ENCODE measurements at regions not wholly inside any gene's neighbourhood (a gene's known extent, or its start where the extent isn't known, plus 50 kb on each side); places are given as distances from the start of the nearest gene placed in this dataset.

- no peak overlapping the region for H3K4me3 ChIP-seq (ENCODE audit: low read length)
- H2AFZ ChIP-seq (ENCODE audit: low read depth, low read length), result no peak overlapping the region
- no peaks in the 10 kb centered on the region for H4K20me1 ChIP-seq (ENCODE audit: insufficient read depth, low read length)
- H3K36me3 ChIP-seq (replicated peaks; ENCODE audit: low read depth, low read length), result no peaks in the 10 kb centered on the region
- H3K9ac ChIP-seq (ENCODE audit: low read length), result no peak overlapping the region
- H3K4me2 ChIP-seq (ENCODE audit: low read length), result no peak overlapping the region
- TF ChIP-seq CTCF (IDR thresholded peaks at IDR 0.05; ENCODE audit: low read depth, low read length), result no peak
- no peak for TF ChIP-seq EZH2phosphoT487 (IDR thresholded peaks at IDR 0.05; ENCODE audit: low read depth)
- no peaks in the 10 kb centered on the region for H3K79me2 ChIP-seq (ENCODE audit: low read length)
- H3K4me1 ChIP-seq (ENCODE audit: low read length), result no peaks in the 10 kb centered on the region
- H3K9me3 ChIP-seq (ENCODE audit: insufficient read depth, low read length), result no peaks in the 10 kb centered on the region
- H3K27me3 ChIP-seq (ENCODE audit: low read depth, low read length), result peaks cover 25% of the 10 kb centered on the region
- no peak overlapping the region for H3K27ac ChIP-seq (ENCODE audit: low read length)
These were observed 242.0 kb downstream of the RHOU start for GRCh38 chr1:228977307-228977706.

GRCh38 chr1:228977741-228978140 lies 242.5 kb downstream of the RHOU start:
- H3K9me3 ChIP-seq (ENCODE audit: insufficient read depth, low read length), result no peaks in the 10 kb centered on the region
- no peak overlapping the region for H3K4me3 ChIP-seq (ENCODE audit: low read length)
- no peaks in the 10 kb centered on the region for H4K20me1 ChIP-seq (ENCODE audit: insufficient read depth, low read length)
- no peaks in the 10 kb centered on the region for H3K79me2 ChIP-seq (ENCODE audit: low read length)
- H2AFZ ChIP-seq (ENCODE audit: low read depth, low read length), result no peak overlapping the region
- no peak overlapping the region for H3K9ac ChIP-seq (ENCODE audit: low read length)
- H3K36me3 ChIP-seq (replicated peaks; ENCODE audit: low read depth, low read length), result no peaks in the 10 kb centered on the region
- peaks cover 25% of the 10 kb centered on the region for H3K27me3 ChIP-seq (ENCODE audit: low read depth, low read length)
- H3K4me1 ChIP-seq (ENCODE audit: low read length), result no peaks in the 10 kb centered on the region
- H3K27ac ChIP-seq (ENCODE audit: low read length), result no peak overlapping the region
- TF ChIP-seq CTCF (IDR thresholded peaks at IDR 0.05; ENCODE audit: low read depth, low read length), result no peak
- no peak for TF ChIP-seq EZH2phosphoT487 (IDR thresholded peaks at IDR 0.05; ENCODE audit: low read depth)
- H3K4me2 ChIP-seq (ENCODE audit: low read length), result no peak overlapping the region

- Histone ChIP-seq H4K20me1 (ENCODE audit: insufficient read depth, low read length) (no peaks in the 10 kb centered on the region), H3K27ac (ENCODE audit: low read length) (no peak overlapping the region), H3K27me3 (ENCODE audit: low read depth, low read length) (peaks cover 25% of the 10 kb centered on the region), H3K36me3 (replicated peaks; ENCODE audit: low read depth, low read length) (no peaks in the 10 kb centered on the region), H3K4me3 (ENCODE audit: low read length) (no peak overlapping the region), H3K9ac (ENCODE audit: low read length) (no peak overlapping the region), H2AFZ (ENCODE audit: low read depth, low read length) (no peak overlapping the region), H3K4me1 (ENCODE audit: low read length) (no peaks in the 10 kb centered on the region), H3K4me2 (ENCODE audit: low read length) (no peak overlapping the region), H3K79me2 (ENCODE audit: low read length) (no peaks in the 10 kb centered on the region), H3K9me3 (ENCODE audit: insufficient read depth, low read length) (no peaks in the 10 kb centered on the region)
- TF ChIP-seq EZH2phosphoT487 (IDR thresholded peaks at IDR 0.05; ENCODE audit: low read depth), result no peak
- TF ChIP-seq CTCF (IDR thresholded peaks at IDR 0.05; ENCODE audit: low read depth, low read length), result no peak
These were observed 243.4 kb downstream of the RHOU start for GRCh38 chr1:228978484-228979324.

GRCh38 chr1:228979325-228979699 lies 244.0 kb downstream of the RHOU start:
- H3K79me2 ChIP-seq (ENCODE audit: low read length), result no peaks in the 10 kb centered on the region
- H3K4me1 ChIP-seq (ENCODE audit: low read length), result no peaks in the 10 kb centered on the region
- H4K20me1 ChIP-seq (ENCODE audit: insufficient read depth, low read length), result no peaks in the 10 kb centered on the region
- H2AFZ ChIP-seq (ENCODE audit: low read depth, low read length), result no peak overlapping the region
- no peak overlapping the region for H3K4me3 ChIP-seq (ENCODE audit: low read length)
- no peaks in the 10 kb centered on the region for H3K9me3 ChIP-seq (ENCODE audit: insufficient read depth, low read length)
- no peaks in the 10 kb centered on the region for H3K36me3 ChIP-seq (replicated peaks; ENCODE audit: low read depth, low read length)
- H3K27ac ChIP-seq (ENCODE audit: low read length), result no peak overlapping the region
- H3K4me2 ChIP-seq (ENCODE audit: low read length), result no peak overlapping the region
- TF ChIP-seq EZH2phosphoT487 (IDR thresholded peaks at IDR 0.05; ENCODE audit: low read depth) (no peak), CTCF (IDR thresholded peaks at IDR 0.05; ENCODE audit: low read depth, low read length) (no peak)
- H3K27me3 ChIP-seq (ENCODE audit: low read depth, low read length), result peaks cover 25% of the 10 kb centered on the region
- no peak overlapping the region for H3K9ac ChIP-seq (ENCODE audit: low read length)

Measured in OCI-LY3 (cell line).